Activated CD4-positive, alpha-beta T cell treated with anti-CD3 and anti-CD28 coated beads, Interleukin-2, amount 50 U/mL, for 48 hours (primary cell): ENCODE measurements at regions not wholly inside any gene's neighbourhood (a gene's known extent, or its start where the extent isn't known, plus 50 kb on each side); places are given as distances from the start of the nearest gene placed in this dataset.
"Not testable (repeated sequence)": the region's sequence is repeated elsewhere in the genome, so short reads cannot be mapped to it uniquely, and the experiment has no call there.

ENCODE experiments used
- DNase-seq, 2 experiments: peaks; one replicate each; pipeline ENCODE4 v3.0.0-alpha.2; 2020

- DNase-seq, result no peak
Observed at GRCh38 chr2:2782007-2782406, 450.9 kb upstream of the MYT1L start.

- no peak for DNase-seq
Observed at GRCh38 chr2:2779727-2780126, 448.7 kb upstream of the MYT1L start.

GRCh38 chr2:2777876-2778275 lies 446.8 kb upstream of the MYT1L start:
- no peak for DNase-seq

GRCh38 chr2:2777213-2777612 lies 446.1 kb upstream of the MYT1L start:
- no peak for DNase-seq

GRCh38 chr2:2775018-2775417 lies 443.9 kb upstream of the MYT1L start:
- no peak for DNase-seq

- DNase-seq, result no peak
Observed at GRCh38 chr2:2773692-2774091, 442.6 kb upstream of the MYT1L start.

GRCh38 chr2:2773080-2773479 lies 442.0 kb upstream of the MYT1L start:
- DNase-seq, result not testable (repeated sequence)

- no peak for DNase-seq
Observed at GRCh38 chr2:2771721-2772411, 440.8 kb upstream of the MYT1L start.

- no peak for DNase-seq
Observed at GRCh38 chr2:2769481-2770431, 438.7 kb upstream of the MYT1L start.

- no peak for DNase-seq
Observed at GRCh38 chr2:2768476-2768875, 437.4 kb upstream of the MYT1L start.

GRCh38 chr2:2767837-2768236 lies 436.8 kb upstream of the MYT1L start:
- no peak for DNase-seq

GRCh38 chr2:2765839-2766495 lies 434.9 kb upstream of the MYT1L start:
- no peak for DNase-seq

- DNase-seq, result no peak
Observed at GRCh38 chr2:2765176-2765800, 434.2 kb upstream of the MYT1L start.

GRCh38 chr2:2764739-2765138 lies 433.7 kb upstream of the MYT1L start:
- DNase-seq, result no peak

GRCh38 chr2:2764001-2764355 lies 432.9 kb upstream of the MYT1L start:
- DNase-seq, result no peak

- DNase-seq, result no peak
Observed at GRCh38 chr2:2763351-2764000, 432.4 kb upstream of the MYT1L start.

GRCh38 chr2:2762913-2763312 lies 431.8 kb upstream of the MYT1L start:
- no peak for DNase-seq

- no peak for DNase-seq
Observed at GRCh38 chr2:2762166-2762908, 431.3 kb upstream of the MYT1L start.

- DNase-seq, result no peak
Observed at GRCh38 chr2:2758793-2759367, 427.8 kb upstream of the MYT1L start.

- no peak for DNase-seq
Observed at GRCh38 chr2:2757764-2758163, 426.7 kb upstream of the MYT1L start.

- DNase-seq, result no peak
Observed at GRCh38 chr2:2756886-2757285, 425.8 kb upstream of the MYT1L start.

- no peak for DNase-seq
Observed at GRCh38 chr2:2755990-2756389, 424.9 kb upstream of the MYT1L start.
